ENCODE measurements at regions not wholly inside any gene's neighbourhood (a gene's known extent, or its start where the extent isn't known, plus 50 kb on each side); places are given as distances from the start of the nearest gene placed in this dataset.

DNA sequence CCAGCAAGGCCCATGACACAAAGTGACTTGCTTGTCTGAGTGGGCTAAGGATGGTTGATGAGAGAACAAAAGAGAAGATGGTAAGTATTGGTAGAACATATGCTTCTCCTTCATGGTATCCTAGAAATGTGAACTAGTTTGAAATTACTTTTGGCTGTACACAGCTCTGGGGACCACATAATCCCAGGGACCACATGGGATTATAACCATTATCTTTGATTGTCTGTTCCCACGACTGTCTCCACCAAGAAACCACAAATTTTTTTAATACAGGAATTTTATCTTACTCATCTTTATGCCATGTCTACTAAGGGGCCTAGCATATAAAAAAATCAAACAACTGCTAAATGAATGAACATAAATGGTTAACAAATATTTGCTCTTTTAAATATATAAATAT, 155.3 kb upstream of the PRICKLE2 start:
- H3K9me3 ChIP-seq (ENCODE audit: control insufficient read depth, insufficient read depth, low read length) = no peaks in the 10 kb centered on the region
- no peaks in the 10 kb centered on the region for H3K4me1 ChIP-seq (ENCODE audit: control insufficient read depth, low read length)
- no peak overlapping the region for H3K4me2 ChIP-seq (ENCODE audit: low read length)
- no peak overlapping the region for H3K4me3 ChIP-seq (ENCODE audit: low read length)
- TF ChIP-seq, protein P1, sequence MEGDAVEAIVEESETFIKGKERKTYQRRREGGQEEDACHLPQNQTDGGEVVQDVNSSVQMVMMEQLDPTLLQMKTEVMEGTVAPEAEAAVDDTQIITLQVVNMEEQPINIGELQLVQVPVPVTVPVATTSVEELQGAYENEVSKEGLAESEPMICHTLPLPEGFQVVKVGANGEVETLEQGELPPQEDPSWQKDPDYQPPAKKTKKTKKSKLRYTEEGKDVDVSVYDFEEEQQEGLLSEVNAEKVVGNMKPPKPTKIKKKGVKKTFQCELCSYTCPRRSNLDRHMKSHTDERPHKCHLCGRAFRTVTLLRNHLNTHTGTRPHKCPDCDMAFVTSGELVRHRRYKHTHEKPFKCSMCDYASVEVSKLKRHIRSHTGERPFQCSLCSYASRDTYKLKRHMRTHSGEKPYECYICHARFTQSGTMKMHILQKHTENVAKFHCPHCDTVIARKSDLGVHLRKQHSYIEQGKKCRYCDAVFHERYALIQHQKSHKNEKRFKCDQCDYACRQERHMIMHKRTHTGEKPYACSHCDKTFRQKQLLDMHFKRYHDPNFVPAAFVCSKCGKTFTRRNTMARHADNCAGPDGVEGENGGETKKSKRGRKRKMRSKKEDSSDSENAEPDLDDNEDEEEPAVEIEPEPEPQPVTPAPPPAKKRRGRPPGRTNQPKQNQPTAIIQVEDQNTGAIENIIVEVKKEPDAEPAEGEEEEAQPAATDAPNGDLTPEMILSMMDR (IDR thresholded peaks at IDR 0.05; ENCODE audit: low read depth, low read length, poor library complexity, severe bottlenecking) = no peak
- TF ChIP-seq EZH2phosphoT487 (IDR thresholded peaks at IDR 0.05; ENCODE audit: borderline replicate concordance, low read length) = no peak
- H3K27ac ChIP-seq (ENCODE audit: low read depth, low read length) = no peak overlapping the region
- no peaks in the 10 kb centered on the region for H3K9me2 ChIP-seq (replicated peaks; ENCODE audit: control insufficient read depth, low read length)
- H3K36me3 ChIP-seq (ENCODE audit: control insufficient read depth, low read length) = no peaks in the 10 kb centered on the region
- H3F3A ChIP-seq (ENCODE audit: control insufficient read depth, insufficient read depth) = no peaks in the 10 kb centered on the region
- no peaks in the 10 kb centered on the region for H3K79me2 ChIP-seq (ENCODE audit: control insufficient read depth, low read length)
- no peaks in the 10 kb centered on the region for H3K27me3 ChIP-seq (ENCODE audit: control insufficient read depth, low read length)
- no peaks in the 10 kb centered on the region for H4K20me1 ChIP-seq (ENCODE audit: control insufficient read depth, insufficient read depth, low read depth, low read length)

DNA sequence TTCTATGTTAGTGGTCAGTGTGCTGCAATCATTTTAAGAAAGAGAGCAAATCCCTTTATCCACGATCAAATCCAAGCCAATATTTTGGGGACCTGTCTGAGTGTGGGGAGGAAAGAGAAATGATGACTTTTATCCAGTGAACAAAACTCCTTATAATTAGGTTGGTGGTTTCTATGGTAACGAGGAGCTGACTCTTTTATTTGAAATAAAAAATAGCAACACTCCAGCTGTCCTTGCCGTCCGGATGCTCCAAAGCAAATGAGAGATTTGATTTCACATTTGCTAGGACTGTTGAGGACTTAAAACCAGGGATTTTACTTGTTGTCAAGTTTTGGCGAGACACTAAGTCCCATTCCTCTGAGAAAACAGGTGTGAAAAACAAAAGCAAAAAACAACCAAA, 154.0 kb upstream of the PRICKLE2 start:
- Histone ChIP-seq H4K20me1 (ENCODE audit: control insufficient read depth, insufficient read depth, low read depth, low read length) (no peaks in the 10 kb centered on the region), H3K4me3 (ENCODE audit: low read length) (no peak overlapping the region), H3K4me1 (ENCODE audit: control insufficient read depth, low read length) (no peaks in the 10 kb centered on the region), H3K36me3 (ENCODE audit: control insufficient read depth, low read length) (no peaks in the 10 kb centered on the region), H3K4me2 (ENCODE audit: low read length) (no peak overlapping the region), H3K27me3 (ENCODE audit: control insufficient read depth, low read length) (no peaks in the 10 kb centered on the region), H3K79me2 (ENCODE audit: control insufficient read depth, low read length) (no peaks in the 10 kb centered on the region), H3K9me2 (replicated peaks; ENCODE audit: control insufficient read depth, low read length) (no peaks in the 10 kb centered on the region), H3F3A (ENCODE audit: control insufficient read depth, insufficient read depth) (no peaks in the 10 kb centered on the region), H3K27ac (ENCODE audit: low read depth, low read length) (no peak overlapping the region), H3K9me3 (ENCODE audit: control insufficient read depth, insufficient read depth, low read length) (no peaks in the 10 kb centered on the region)
- no peak for TF ChIP-seq EZH2phosphoT487 (IDR thresholded peaks at IDR 0.05; ENCODE audit: borderline replicate concordance, low read length)
- TF ChIP-seq, protein P1 (IDR thresholded peaks at IDR 0.05; ENCODE audit: low read depth, low read length, poor library complexity, severe bottlenecking) = no peak

DNA sequence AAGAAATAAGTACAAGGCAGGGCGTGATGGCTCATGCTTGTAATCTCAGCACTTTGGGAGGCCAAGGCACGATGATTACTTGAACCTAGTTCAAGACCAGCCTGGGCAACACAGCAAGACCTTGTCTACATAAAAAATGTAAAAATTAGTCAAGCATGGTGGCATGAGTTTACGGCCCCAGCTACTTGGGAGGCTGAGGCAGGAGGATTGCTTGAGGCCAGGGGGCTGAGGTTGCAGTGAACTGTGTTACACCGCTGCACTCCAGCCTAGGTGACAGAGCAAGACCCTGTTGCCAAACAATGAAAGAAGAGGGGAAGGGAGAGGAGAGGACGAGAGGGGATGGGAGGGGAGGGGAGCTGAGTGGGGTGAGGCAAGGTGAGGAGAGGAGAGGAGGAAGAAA, 152.7 kb upstream of the PRICKLE2 start:
- no peaks in the 10 kb centered on the region for H3K36me3 ChIP-seq (ENCODE audit: control insufficient read depth, low read length)
- H3K4me3 ChIP-seq (ENCODE audit: low read length) = no peak overlapping the region
- no peaks in the 10 kb centered on the region for H3K79me2 ChIP-seq (ENCODE audit: control insufficient read depth, low read length)
- no peaks in the 10 kb centered on the region for H3K9me3 ChIP-seq (ENCODE audit: control insufficient read depth, insufficient read depth, low read length)
- no peak overlapping the region for H3K27ac ChIP-seq (ENCODE audit: low read depth, low read length)
- no peaks in the 10 kb centered on the region for H3F3A ChIP-seq (ENCODE audit: control insufficient read depth, insufficient read depth)
- no peaks in the 10 kb centered on the region for H4K20me1 ChIP-seq (ENCODE audit: control insufficient read depth, insufficient read depth, low read depth, low read length)
- H3K4me1 ChIP-seq (ENCODE audit: control insufficient read depth, low read length) = no peaks in the 10 kb centered on the region
- no peaks in the 10 kb centered on the region for H3K27me3 ChIP-seq (ENCODE audit: control insufficient read depth, low read length)
- TF ChIP-seq EZH2phosphoT487 (IDR thresholded peaks at IDR 0.05; ENCODE audit: borderline replicate concordance, low read length) = no peak
- TF ChIP-seq, protein P1 (IDR thresholded peaks at IDR 0.05; ENCODE audit: low read depth, low read length, poor library complexity, severe bottlenecking) = no peak
- H3K9me2 ChIP-seq (replicated peaks; ENCODE audit: control insufficient read depth, low read length) = no peaks in the 10 kb centered on the region
- H3K4me2 ChIP-seq (ENCODE audit: low read length) = no peak overlapping the region

DNA sequence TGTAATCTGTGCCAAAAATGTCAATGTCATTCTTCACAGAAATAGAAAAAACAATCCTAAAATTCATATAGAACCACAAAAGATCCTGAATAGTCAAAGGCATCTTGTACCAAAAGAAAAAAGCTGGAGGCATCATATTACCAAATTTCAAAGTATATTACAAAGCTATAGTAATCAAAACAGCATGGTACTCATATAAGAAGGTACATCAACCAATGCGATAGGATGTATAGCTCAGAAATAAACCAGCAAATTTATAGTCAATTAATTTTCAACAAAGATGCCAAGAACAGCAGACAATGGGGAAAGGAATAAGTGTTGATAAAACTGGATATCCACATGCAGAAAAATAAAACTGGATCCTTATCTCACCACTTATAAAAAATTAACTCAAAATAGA, 150.5 kb upstream of the PRICKLE2 start:
- Histone ChIP-seq H3K36me3 (ENCODE audit: control insufficient read depth, low read length) (no peaks in the 10 kb centered on the region), H3F3A (ENCODE audit: control insufficient read depth, insufficient read depth) (no peaks in the 10 kb centered on the region), H3K4me3 (ENCODE audit: low read length) (no peak overlapping the region), H3K27me3 (ENCODE audit: control insufficient read depth, low read length) (no peaks in the 10 kb centered on the region), H3K9me2 (replicated peaks; ENCODE audit: control insufficient read depth, low read length) (no peaks in the 10 kb centered on the region), H3K9me3 (ENCODE audit: control insufficient read depth, insufficient read depth, low read length) (no peaks in the 10 kb centered on the region), H3K4me1 (ENCODE audit: control insufficient read depth, low read length) (no peaks in the 10 kb centered on the region), H3K4me2 (ENCODE audit: low read length) (no peak overlapping the region), H3K27ac (ENCODE audit: low read depth, low read length) (no peak overlapping the region), H4K20me1 (ENCODE audit: control insufficient read depth, insufficient read depth, low read depth, low read length) (no peaks in the 10 kb centered on the region), H3K79me2 (ENCODE audit: control insufficient read depth, low read length) (no peaks in the 10 kb centered on the region)
- TF ChIP-seq, protein P1 (IDR thresholded peaks at IDR 0.05; ENCODE audit: low read depth, low read length, poor library complexity, severe bottlenecking) = no peak
- no peak for TF ChIP-seq EZH2phosphoT487 (IDR thresholded peaks at IDR 0.05; ENCODE audit: borderline replicate concordance, low read length)
